BLaER1 treated with 17β-estradiol and CSF1 and Interleukin-3, amounts not matched to agents 10 nM and 100 nM (cell line): ENCODE measurements at regions not wholly inside any gene's neighbourhood (a gene's known extent, or its start where the extent isn't known, plus 50 kb on each side); places are given as distances from the start of the nearest gene placed in this dataset.

Source experiments
- H3K27ac ChIP-seq, 11 experiments: shearing (Covaris generic); formaldehyde crosslinking; 2 replicates each; pipeline ENCODE4 v1.8.1; 2022
- H3K27me3 ChIP-seq, 11 experiments: shearing (Covaris generic); formaldehyde crosslinking; 2 replicates each; pipeline ENCODE4 v1.8.1; 2022
- H3K36me3 ChIP-seq, 11 experiments: shearing (Covaris generic); formaldehyde crosslinking; 2 replicates each; pipeline ENCODE4 v1.8.1; 2022
- H3K4me1 ChIP-seq, 10 experiments: shearing (Covaris generic); formaldehyde crosslinking; 2 replicates each; pipeline ENCODE4 v1.8.1; 2022
- H3K4me2 ChIP-seq, 11 experiments: shearing (Covaris generic); formaldehyde crosslinking; 2 replicates each; pipeline ENCODE4 v1.8.1; 2022
- H3K4me3 ChIP-seq, 10 experiments: shearing (Covaris generic); formaldehyde crosslinking; 2 replicates each; pipeline ENCODE4 v1.8.1; 2022
- H3K9ac ChIP-seq, 11 experiments: shearing (Covaris generic); formaldehyde crosslinking; 2 replicates each; pipeline ENCODE4 v1.8.1; 2022
- H3K9me3 ChIP-seq, 11 experiments: shearing (Covaris generic); formaldehyde crosslinking; replicated peaks in 1 of 11; 2 replicates each; pipeline ENCODE4 v1.8.1; 2022
- H4K20me1 ChIP-seq, 11 experiments: shearing (Covaris generic); formaldehyde crosslinking; 2 replicates each; pipeline ENCODE4 v1.8.1; 2022
- Cebpa-rat ChIP-seq, 11 experiments: shearing (Covaris generic); IDR thresholded peaks; 2 replicates each; pipeline ENCODE4 v1.8.1; 2022

DNA sequence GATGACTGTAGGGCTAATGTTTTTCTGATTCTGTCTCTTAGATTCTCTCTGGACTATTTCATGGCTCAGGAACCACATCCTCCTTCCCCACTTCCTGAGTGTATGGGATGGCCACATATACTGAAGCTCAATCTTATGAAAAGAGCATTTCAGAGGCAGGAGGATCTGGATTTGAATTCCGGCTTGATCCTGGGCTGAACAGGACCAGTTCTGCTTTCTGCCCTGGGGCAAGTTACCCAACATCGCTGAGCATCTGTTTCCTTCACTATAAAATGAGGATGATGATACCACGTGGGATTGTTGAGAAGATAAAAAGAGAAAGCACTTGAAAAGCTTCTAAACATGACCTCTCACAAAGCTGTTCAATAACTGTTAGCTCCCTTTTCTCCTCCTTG lies 168.4 kb upstream of the TNFAIP3 start:
- H3K4me2 ChIP-seq, result peak overlapping the region; percentile 75 to 90 (median 80)
- H3K9ac ChIP-seq, result peak overlapping the region; percentile 70 to 85 (median 77); a peak in 21 of 22 replicates
- peak overlapping the region in 3 of 10 experiments; percentile 8 to 42 (median 34); a peak in 4 of 20 replicates for H3K4me3 ChIP-seq
- peaks cover 63 to 87% (median 80%) of the 10 kb centered on the region in 10 experiments for H3K4me1 ChIP-seq
- no peaks in the 10 kb centered on the region for H4K20me1 ChIP-seq
- no peaks in the 10 kb centered on the region for H3K9me3 ChIP-seq
- H3K27me3 ChIP-seq, result no peaks in the 10 kb centered on the region
- H3K36me3 ChIP-seq, result no peaks in the 10 kb centered on the region
- peak overlapping the region; percentile 81 to 98 (median 93) for H3K27ac ChIP-seq
- TF ChIP-seq Cebpa-rat (IDR thresholded peaks at IDR 0.05), result peak; percentile 52 to 88 (median 79); a peak in 20 of 22 replicates

DNA sequence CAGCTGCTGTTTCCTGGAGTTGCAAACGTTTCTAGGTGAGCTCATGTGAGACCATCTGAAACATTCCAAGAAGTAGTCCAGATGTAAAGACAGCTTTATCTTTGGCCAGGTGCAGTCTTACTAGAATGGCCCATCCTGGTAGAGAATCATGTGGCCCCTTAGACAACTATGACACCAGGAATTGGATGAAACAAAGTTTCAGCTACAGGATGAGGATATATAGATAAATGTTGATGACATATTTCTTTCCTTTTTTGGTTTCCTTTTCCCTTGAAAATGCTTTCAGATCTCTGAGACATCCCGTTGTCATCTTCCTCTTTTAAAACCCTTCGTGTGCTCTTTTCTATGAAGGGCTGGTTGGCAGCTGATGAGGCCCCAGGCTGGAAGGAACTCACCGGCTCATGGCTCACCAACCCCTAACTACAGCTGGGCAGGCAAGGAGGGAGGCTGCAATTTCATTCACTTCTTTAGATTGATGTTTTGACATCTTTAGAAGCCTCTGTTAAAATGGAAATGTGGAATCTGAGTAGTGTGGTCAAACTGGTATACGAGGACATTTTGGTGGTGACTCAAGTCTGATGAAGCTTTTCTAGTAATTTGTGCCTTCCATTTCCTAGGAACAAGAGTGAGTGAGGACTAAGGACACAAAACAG lies 167.9 kb upstream of the TNFAIP3 start:
- TF ChIP-seq Cebpa-rat (IDR thresholded peaks at IDR 0.05), result peak in 2 of 11 experiments; percentile 7 to 12; a peak in 4 of 22 replicates
- Histone ChIP-seq H3K4me2 (peak overlapping the region; percentile 75 to 90 (median 80)), H3K4me3 (peak overlapping the region in 3 of 10 experiments; percentile 8 to 42 (median 34); a peak in 4 of 20 replicates), H3K27me3 (no peaks in the 10 kb centered on the region), H3K36me3 (no peaks in the 10 kb centered on the region), H3K27ac (peak overlapping the region; percentile 81 to 98 (median 93)), H4K20me1 (no peaks in the 10 kb centered on the region), H3K9me3 (no peaks in the 10 kb centered on the region), H3K9ac (peak overlapping the region; percentile 70 to 85 (median 77); a peak in 21 of 22 replicates), H3K4me1 (peaks cover 63 to 90% (median 82%) of the 10 kb centered on the region in 10 experiments)

DNA sequence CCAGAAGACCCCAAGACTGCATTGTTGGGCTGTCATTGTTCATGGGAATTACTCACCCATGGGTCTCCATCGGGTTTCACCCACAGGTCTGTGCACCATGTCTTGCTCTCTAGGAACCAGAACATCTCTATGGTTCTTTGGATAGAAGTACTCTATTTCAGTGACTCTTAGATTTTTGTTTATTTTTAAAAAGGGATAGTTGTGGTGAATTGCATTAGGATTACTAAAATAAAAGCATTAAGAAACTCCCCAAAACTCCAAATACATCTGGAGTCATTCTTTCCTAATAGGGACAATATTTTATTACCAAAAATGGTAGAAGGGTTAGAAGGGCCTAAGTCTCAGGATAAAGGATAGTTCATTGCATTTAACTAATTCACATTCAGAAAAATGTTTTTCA lies 166.9 kb upstream of the TNFAIP3 start:
- peak overlapping the region; percentile 75 to 90 (median 80) for H3K4me2 ChIP-seq
- no peaks in the 10 kb centered on the region for H3K36me3 ChIP-seq
- H4K20me1 ChIP-seq, result no peaks in the 10 kb centered on the region
- H3K27ac ChIP-seq, result peak overlapping the region; percentile 71 to 98 (median 93); a peak in 21 of 22 replicates
- H3K4me1 ChIP-seq, result peaks cover 71 to 95% (median 87%) of the 10 kb centered on the region in 10 experiments
- peak overlapping the region in 10 of 11 experiments; percentile 73 to 85 (median 78); a peak in 17 of 22 replicates for H3K9ac ChIP-seq
- no peak for TF ChIP-seq Cebpa-rat (IDR thresholded peaks at IDR 0.05)
- H3K9me3 ChIP-seq, result no peaks in the 10 kb centered on the region
- H3K4me3 ChIP-seq, result no peak overlapping the region
- H3K27me3 ChIP-seq, result no peaks in the 10 kb centered on the region

DNA sequence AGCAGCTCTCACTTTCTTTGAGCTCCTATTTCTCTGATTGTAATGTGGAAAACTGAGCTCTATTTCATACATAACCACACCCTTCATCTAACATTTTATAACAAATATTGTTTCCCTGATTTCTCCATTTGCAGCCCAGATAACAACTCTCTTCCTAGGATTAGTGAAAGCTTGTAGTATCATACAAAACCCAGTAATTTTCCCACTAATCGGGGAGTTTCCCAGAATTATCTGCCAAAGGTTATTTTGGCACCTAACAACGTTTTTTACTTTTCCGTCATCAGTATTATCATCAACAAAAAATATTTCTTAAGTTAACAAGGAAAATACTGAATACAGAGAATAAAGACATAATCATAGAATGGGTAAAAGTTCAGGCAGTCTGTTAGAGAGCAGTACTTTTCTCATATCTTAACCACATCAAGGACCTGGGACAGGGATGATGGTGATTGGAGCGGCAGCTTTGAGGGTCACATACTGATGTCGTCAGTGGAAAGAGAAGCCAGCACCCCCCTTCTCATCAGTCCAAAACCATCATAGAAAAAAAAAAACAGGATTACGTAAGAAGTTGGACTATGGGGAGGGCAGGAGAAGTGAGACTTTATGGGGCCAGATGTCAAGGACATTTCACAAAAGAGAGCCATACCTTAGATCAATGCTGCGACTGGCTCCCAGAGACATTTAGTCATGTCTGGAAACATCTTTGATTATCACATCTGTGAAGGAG lies 166.1 kb upstream of the TNFAIP3 start:
- Histone ChIP-seq H3K4me3 (no peak overlapping the region), H3K4me2 (peak overlapping the region; percentile 49 to 90 (median 77); a peak in 21 of 22 replicates), H3K27ac (peak overlapping the region in 8 of 11 experiments; percentile 89 to 98 (median 95); a peak in 16 of 22 replicates), H3K4me1 (peaks cover 75 to 95% (median 87%) of the 10 kb centered on the region in 10 experiments), H3K27me3 (no peaks in the 10 kb centered on the region), H3K9ac (peak overlapping the region in 4 of 11 experiments; percentile 5 to 85 (median 46); a peak in 5 of 22 replicates), H4K20me1 (no peaks in the 10 kb centered on the region), H3K36me3 (no peaks in the 10 kb centered on the region), H3K9me3 (no peaks in the 10 kb centered on the region)
- TF ChIP-seq Cebpa-rat (IDR thresholded peaks at IDR 0.05), result peak in 3 of 11 experiments; percentile 26 to 75 (median 27); a peak in 2 of 22 replicates

DNA sequence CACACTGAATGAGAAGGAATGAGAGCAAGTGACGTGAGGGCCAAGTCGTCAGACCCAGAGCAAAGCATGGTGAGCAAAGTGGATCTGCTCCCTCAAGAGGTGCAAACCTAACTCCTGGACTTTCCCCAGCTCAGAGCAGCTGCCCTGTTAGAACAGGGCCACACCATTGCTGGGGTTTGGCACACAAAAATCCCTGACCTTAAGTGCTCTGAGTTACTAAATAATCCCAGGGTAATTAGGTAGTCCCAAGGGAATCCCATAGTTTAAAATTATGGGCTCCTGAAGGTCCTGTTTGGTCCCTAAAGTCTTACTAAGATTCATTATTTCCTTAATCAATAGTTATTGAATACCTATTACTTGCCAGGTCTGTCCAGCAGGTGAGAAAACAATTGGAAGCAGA lies 165.1 kb upstream of the TNFAIP3 start:
- no peaks in the 10 kb centered on the region for H3K27me3 ChIP-seq
- TF ChIP-seq Cebpa-rat (IDR thresholded peaks at IDR 0.05), result no peak

DNA sequence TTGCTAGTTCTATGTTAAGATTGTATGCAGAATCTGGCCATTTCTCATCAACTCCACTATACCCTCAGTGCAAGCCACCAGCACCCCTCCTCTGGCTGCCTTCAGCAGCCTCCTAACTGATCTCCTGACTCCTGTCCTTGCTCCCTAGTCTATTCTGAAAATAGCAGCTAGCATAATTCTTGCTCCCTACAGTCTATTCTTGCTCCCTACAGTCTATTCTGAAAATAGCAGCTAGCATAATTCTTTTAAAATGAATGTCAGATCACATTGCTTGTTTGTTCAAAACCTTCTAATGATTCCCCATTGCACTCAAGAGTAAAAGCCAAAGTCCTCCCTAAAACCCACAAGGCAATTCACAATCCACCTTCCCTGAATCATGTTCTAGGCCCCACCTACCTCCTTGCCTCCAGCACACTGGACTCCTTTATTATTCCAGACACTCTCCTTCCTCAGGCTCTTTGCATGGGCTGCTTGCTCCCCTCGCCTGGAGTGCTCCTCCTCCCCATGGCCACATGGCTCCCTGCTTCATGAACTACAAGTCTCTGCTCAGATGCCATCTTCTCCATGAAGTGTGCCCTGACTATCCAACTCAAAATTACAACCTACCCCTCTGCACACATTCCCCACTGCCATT lies 164.2 kb upstream of the TNFAIP3 start:
- Histone ChIP-seq H3K36me3 (no peaks in the 10 kb centered on the region), H3K4me3 (no peak overlapping the region)
- no peak for TF ChIP-seq Cebpa-rat (IDR thresholded peaks at IDR 0.05)

More for the DNA sequence above, 165.1 kb upstream of the TNFAIP3 start:
- Histone ChIP-seq H4K20me1 (no peaks in the 10 kb centered on the region), H3K4me2 (peak overlapping the region; percentile 49 to 90 (median 77); a peak in 21 of 22 replicates), H3K4me1 (peaks cover 75 to 95% (median 87%) of the 10 kb centered on the region in 10 experiments), H3K4me3 (no peak overlapping the region), H3K9ac (peak overlapping the region in 2 of 11 experiments; percentile 8 to 45; a peak in 2 of 22 replicates), H3K27ac (peak overlapping the region in 8 of 11 experiments; percentile 89 to 98 (median 95); a peak in 15 of 22 replicates), H3K9me3 (no peaks in the 10 kb centered on the region), H3K36me3 (no peaks in the 10 kb centered on the region)

DNA sequence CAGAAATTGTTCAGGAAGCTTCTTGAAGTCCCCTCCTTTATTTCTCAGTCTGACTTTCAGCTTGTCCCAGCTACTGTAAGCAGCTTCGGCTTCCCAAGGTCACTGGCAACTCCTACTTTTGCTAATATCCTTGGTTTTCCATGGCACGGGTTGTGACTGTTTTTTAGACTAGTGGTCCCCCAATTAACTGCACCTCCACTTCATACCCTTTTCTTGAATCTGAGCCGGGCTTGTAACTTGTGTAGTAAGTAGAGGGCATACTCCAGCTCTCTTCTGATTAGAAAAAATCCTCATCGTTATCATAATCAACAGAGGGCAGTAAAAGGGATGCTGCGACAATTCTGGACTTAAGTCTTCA lies 162.3 kb upstream of the TNFAIP3 start:
- TF ChIP-seq Cebpa-rat (IDR thresholded peaks at IDR 0.05), result no peak
- no peak overlapping the region for H3K4me3 ChIP-seq
- H3K9ac ChIP-seq, result peak overlapping the region in 8 of 11 experiments; percentile 1 to 66 (median 38); a peak in 13 of 22 replicates
- H3K4me2 ChIP-seq, result peak overlapping the region; percentile 25 to 77 (median 61)
- no peaks in the 10 kb centered on the region for H4K20me1 ChIP-seq
- no peaks in the 10 kb centered on the region for H3K27me3 ChIP-seq
- no peaks in the 10 kb centered on the region for H3K36me3 ChIP-seq
- 0 out of 22 replicates have a peak, but pooled peaks cover 0 to 3% (median 0%) of the 10 kb centered on the region in 11 experiments for H3K9me3 ChIP-seq
- H3K27ac ChIP-seq, result peak overlapping the region in 9 of 11 experiments; percentile 12 to 69 (median 50); a peak in 16 of 22 replicates
- H3K4me1 ChIP-seq, result peaks cover 62 to 85% (median 77%) of the 10 kb centered on the region in 10 experiments

More for the DNA sequence above, 164.2 kb upstream of the TNFAIP3 start:
- no peak overlapping the region for H3K9ac ChIP-seq
- H4K20me1 ChIP-seq, result no peaks in the 10 kb centered on the region
- peaks cover 74 to 95% (median 87%) of the 10 kb centered on the region in 10 experiments for H3K4me1 ChIP-seq
- peak overlapping the region in 5 of 11 experiments; percentile 3 to 85 (median 75); a peak in 7 of 22 replicates for H3K4me2 ChIP-seq
- no peaks in the 10 kb centered on the region for H3K27me3 ChIP-seq
- no peaks in the 10 kb centered on the region for H3K9me3 ChIP-seq
- peak overlapping the region in 4 of 11 experiments; percentile 35 to 98 (median 96); a peak in 3 of 22 replicates for H3K27ac ChIP-seq
